Fibroblast of lung (primary cell): ENCODE measurements at regions not wholly inside any gene's neighbourhood (a gene's known extent, or its start where the extent isn't known, plus 50 kb on each side); places are given as distances from the start of the nearest gene placed in this dataset.

Source experiments
- CTCF ChIP-seq, 2 donors: IDR thresholded peaks in 1 of 2; conservative IDR thresholded peaks in 1 of 2; 1 replicate in 1 of 2; 2 replicates in 1 of 2; pipeline ENCODE4 v1.5.1; 2011 to 2012; ENCODE audit warnings: low read length in 2 of 2, control low read depth in 1 of 2, inconsistent platforms in 1 of 2, low read depth in 1 of 2, mild to moderate bottlenecking in 1 of 2
- EZH2 ChIP-seq: IDR thresholded peaks from 2 replicates; pipeline ENCODE4 v1.5.1; 2012; ENCODE audit warnings: low read length, control low read depth, mild to moderate bottlenecking; ENCODE audit errors: missing control alignments

GRCh38 chr17:15106540-15106939 lies 158.6 kb downstream of the PMP22 start:
- TF ChIP-seq CTCF (conservative IDR thresholded peaks at IDR 0.05 in 1 of 2, IDR thresholded peaks at IDR 0.05 in 1 of 2; ENCODE audit: low read depth in 1 of 2, low read length in 2 of 2) (no peak), EZH2 (no peak)
